ENCODE measurements at regions not wholly inside any gene's neighbourhood (a gene's known extent, or its start where the extent isn't known, plus 50 kb on each side); places are given as distances from the start of the nearest gene placed in this dataset.
A peak's percentile ranks its signal among the peaks of the same experiment; 100 is the strongest.

DNA sequence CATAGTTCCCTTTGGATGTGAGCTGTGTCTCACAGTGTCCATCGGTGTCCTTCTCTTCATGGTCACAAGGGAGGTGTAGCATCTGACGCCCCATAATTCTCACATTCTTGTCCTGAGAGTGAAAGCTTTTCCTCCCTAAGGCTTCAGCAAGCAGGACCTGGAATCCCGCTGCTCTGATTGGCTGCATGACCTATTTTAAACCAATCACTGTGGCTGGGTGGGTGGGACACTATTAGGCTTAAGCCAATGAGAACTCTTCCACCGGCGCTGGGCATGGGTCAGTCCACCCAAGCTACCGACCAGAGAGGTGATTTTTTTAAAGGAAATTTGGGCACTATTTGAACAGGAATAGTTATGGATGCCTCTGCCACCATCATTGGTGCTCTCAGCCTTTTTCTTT is 385.9 kb downstream of the MFSD1 start:
- DNase-seq (ENCODE audit: low read depth) = no peak
- TF ChIP-seq, protein P1, sequence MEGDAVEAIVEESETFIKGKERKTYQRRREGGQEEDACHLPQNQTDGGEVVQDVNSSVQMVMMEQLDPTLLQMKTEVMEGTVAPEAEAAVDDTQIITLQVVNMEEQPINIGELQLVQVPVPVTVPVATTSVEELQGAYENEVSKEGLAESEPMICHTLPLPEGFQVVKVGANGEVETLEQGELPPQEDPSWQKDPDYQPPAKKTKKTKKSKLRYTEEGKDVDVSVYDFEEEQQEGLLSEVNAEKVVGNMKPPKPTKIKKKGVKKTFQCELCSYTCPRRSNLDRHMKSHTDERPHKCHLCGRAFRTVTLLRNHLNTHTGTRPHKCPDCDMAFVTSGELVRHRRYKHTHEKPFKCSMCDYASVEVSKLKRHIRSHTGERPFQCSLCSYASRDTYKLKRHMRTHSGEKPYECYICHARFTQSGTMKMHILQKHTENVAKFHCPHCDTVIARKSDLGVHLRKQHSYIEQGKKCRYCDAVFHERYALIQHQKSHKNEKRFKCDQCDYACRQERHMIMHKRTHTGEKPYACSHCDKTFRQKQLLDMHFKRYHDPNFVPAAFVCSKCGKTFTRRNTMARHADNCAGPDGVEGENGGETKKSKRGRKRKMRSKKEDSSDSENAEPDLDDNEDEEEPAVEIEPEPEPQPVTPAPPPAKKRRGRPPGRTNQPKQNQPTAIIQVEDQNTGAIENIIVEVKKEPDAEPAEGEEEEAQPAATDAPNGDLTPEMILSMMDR (IDR thresholded peaks at IDR 0.05; ENCODE audit: low read depth, low read length) = no peak
- TF ChIP-seq MYC (IDR thresholded peaks at IDR 0.05; ENCODE audit: low read depth, low read length) (no peak), MAX (IDR thresholded peaks at IDR 0.05; ENCODE audit: low read depth, low read length) (no peak), POLR2A (IDR thresholded peaks at IDR 0.05; ENCODE audit: extremely low read depth, insufficient read length) (no peak)
- no peak overlapping the region for H3K4me3 ChIP-seq (ENCODE audit: low read depth, low read length)

DNA sequence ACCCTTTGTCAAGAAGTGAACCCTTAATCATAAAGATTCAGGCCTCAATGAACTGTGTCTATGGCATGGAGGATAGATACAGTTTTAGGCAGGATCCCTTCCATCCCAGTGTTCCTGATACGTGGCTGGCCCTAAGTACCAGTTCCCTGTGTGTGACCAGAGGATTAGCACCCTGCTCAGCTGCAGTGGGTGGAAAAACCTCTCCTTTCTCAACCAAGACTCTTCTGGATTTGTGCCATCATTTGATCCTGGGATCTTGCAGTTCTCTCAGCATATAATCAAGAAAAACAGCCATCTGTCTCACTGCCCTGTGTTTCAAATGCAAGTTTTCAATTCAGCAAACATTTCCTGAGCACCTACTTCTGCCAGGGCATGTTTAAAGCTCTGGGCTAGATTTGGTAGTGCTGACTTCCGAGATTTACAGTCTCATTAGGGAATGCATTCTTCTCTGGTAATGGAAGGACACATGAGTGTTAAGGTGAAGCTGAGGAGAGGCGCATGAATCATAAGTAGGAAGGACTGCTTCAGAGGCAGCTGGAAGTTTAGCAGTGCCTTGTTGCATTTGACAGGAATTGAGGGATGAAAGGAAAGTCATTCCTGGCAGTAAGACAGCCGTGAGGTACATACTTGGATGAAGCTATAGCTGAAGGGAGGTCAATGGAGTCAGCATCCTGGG is 388.3 kb downstream of the MFSD1 start:
- TF ChIP-seq MAX (IDR thresholded peaks at IDR 0.05; ENCODE audit: low read depth, low read length) = no peak
- TF ChIP-seq MYC (IDR thresholded peaks at IDR 0.05; ENCODE audit: low read depth, low read length) = no peak
- TF ChIP-seq, protein P1 (IDR thresholded peaks at IDR 0.05; ENCODE audit: low read depth, low read length) = no peak
- no peak for TF ChIP-seq POLR2A (IDR thresholded peaks at IDR 0.05; ENCODE audit: extremely low read depth, insufficient read length)
- DNase-seq (ENCODE audit: low read depth) = no peak
- H3K4me3 ChIP-seq (ENCODE audit: low read depth, low read length) = no peak overlapping the region

- TF ChIP-seq MAX (IDR thresholded peaks at IDR 0.05; ENCODE audit: low read depth, low read length) = no peak
- TF ChIP-seq, protein P1 (IDR thresholded peaks at IDR 0.05; ENCODE audit: low read depth, low read length) = no peak
- TF ChIP-seq MYC (IDR thresholded peaks at IDR 0.05; ENCODE audit: low read depth, low read length) = no peak
- TF ChIP-seq POLR2A (IDR thresholded peaks at IDR 0.05; ENCODE audit: extremely low read depth, insufficient read length) = no peak
- H3K4me3 ChIP-seq (ENCODE audit: low read depth, low read length) = no peak overlapping the region
- no peak for DNase-seq (ENCODE audit: low read depth)
Observed at GRCh38 chr3:159191447-159191846, 389.6 kb downstream of the MFSD1 start.

DNA sequence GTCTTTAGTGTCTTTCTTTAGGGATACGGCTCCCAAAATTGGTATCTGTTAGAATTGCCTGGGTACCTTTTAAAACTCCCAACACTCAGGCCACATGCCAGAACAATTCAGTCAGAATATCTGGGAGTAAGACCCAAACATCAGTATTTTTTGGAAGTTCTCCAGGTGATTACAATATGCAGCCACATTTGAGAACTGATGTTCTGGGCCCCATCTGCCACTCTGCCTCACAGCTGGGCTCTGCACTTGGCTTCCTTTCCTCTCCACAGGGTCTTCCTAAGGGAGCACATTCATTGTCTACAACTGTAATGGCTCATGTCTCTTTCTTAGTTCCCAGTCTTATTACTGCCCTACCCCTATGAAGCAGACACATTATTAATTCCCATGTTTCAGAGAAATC is 394.5 kb downstream of the MFSD1 start:
- no peak for DNase-seq (ENCODE audit: low read depth)
- no peak overlapping the region for H3K4me3 ChIP-seq (ENCODE audit: low read depth, low read length)
- no peak for TF ChIP-seq MYC (IDR thresholded peaks at IDR 0.05; ENCODE audit: low read depth, low read length)
- TF ChIP-seq POLR2A (IDR thresholded peaks at IDR 0.05; ENCODE audit: extremely low read depth, insufficient read length) = no peak
- TF ChIP-seq MAX (IDR thresholded peaks at IDR 0.05; ENCODE audit: low read depth, low read length) = no peak
- TF ChIP-seq, protein P1 (IDR thresholded peaks at IDR 0.05; ENCODE audit: low read depth, low read length) = no peak

GRCh38 chr3:159200176-159200575 is 398.3 kb downstream of the MFSD1 start:
- peak; percentile 7 for DNase-seq (ENCODE audit: low read depth)
- no peak overlapping the region for H3K4me3 ChIP-seq (ENCODE audit: low read depth, low read length)
- no peak for TF ChIP-seq MYC (IDR thresholded peaks at IDR 0.05; ENCODE audit: low read depth, low read length)
- TF ChIP-seq, protein P1 (IDR thresholded peaks at IDR 0.05; ENCODE audit: low read depth, low read length) = no peak
- no peak for TF ChIP-seq POLR2A (IDR thresholded peaks at IDR 0.05; ENCODE audit: extremely low read depth, insufficient read length)
- no peak for TF ChIP-seq MAX (IDR thresholded peaks at IDR 0.05; ENCODE audit: low read depth, low read length)

Measured in NB4 (cell line).